Thyroid gland (tissue), 4 donors: ENCODE measurements at regions not wholly inside any gene's neighbourhood (a gene's known extent, or its start where the extent isn't known, plus 50 kb on each side); places are given as distances from the start of the nearest gene placed in this dataset.

ENCODE experiments used
- DNase-seq, 2 donors: peaks; one replicate each; pipeline ENCODE4 v3.0.0-alpha.2; 2019
- H3K27ac ChIP-seq, 3 donors: fragments of 200-600 bp; sonication (generic); 1 replicate in 2 of 3; 2 replicates in 1 of 3; pipeline ENCODE4 v1.5.1; 2016 to 2019; ENCODE audit warnings: mild to moderate bottlenecking in 1 of 3, moderate library complexity in 1 of 3
- H3K27me3 ChIP-seq: fragments of 200-600 bp; sonication (generic); one replicate; pipeline ENCODE4 v1.5.1; 2019
- H3K36me3 ChIP-seq, 2 donors: fragments of 200-600 bp; sonication (generic); one replicate each; pipeline ENCODE4 v1.5.1; 2016 to 2019
- H3K4me1 ChIP-seq, 2 donors: fragments of 200-600 bp; sonication (generic); one replicate each; pipeline ENCODE4 v1.5.1; 2017 to 2019
- H3K4me3 ChIP-seq, 3 donors: fragments of 200-600 bp; sonication (generic); replicated peaks in 1 of 3; 1 replicate in 2 of 3; 2 replicates in 1 of 3; pipeline ENCODE4 v1.5.1; 2016; ENCODE audit warnings: mild to moderate bottlenecking in 1 of 3
- H3K9me3 ChIP-seq: fragments of 200-600 bp; sonication (generic); one replicate; pipeline ENCODE4 v1.5.1; 2017
- CTCF ChIP-seq, 6 experiments: fragments of 200-600 bp in 3 of 6; fragments of 450-650 bp in 3 of 6; sonication (generic) in 3 of 6; IDR thresholded peaks; one replicate each; pipeline ENCODE4 v1.5.1; 2016 to 2019; ENCODE audit warnings: antibody characterized with exemption in 6 of 6, mild to moderate bottlenecking in 2 of 6, inconsistent platforms in 1 of 6, moderate library complexity in 1 of 6
- POLR2A ChIP-seq, 2 donors: fragments of 450-650 bp; IDR thresholded peaks; one replicate each; pipeline ENCODE4 v1.6.1; 2017; ENCODE audit warnings: antibody characterized with exemption in 2 of 2, mild to moderate bottlenecking in 2 of 2, moderate library complexity in 1 of 2
- WGBS, 2 donors: methylation state at CpG; one replicate each; pipeline ENCODE4 v1.1.5; 2017; 5-methylcytosine and 5-hydroxymethylcytosine counted together
- intact Hi-C: fragments of 100-400 bp; cut with DNase I; formaldehyde crosslinking; loops from one replicate; pipeline ENCODE4 v1.15.1; 2023

- H3K36me3 ChIP-seq, result no peaks in the 10 kb centered on the region
- no peak for TF ChIP-seq CTCF (IDR thresholded peaks at IDR 0.05)
- TF ChIP-seq POLR2A (IDR thresholded peaks at IDR 0.05), result no peak
- intact Hi-C loops, result no loop called here
- H3K27me3 ChIP-seq, result no peaks in the 10 kb centered on the region
- H3K4me3 ChIP-seq, result peak overlapping the region in 1 of 3 donors; percentile 5
- H3K27ac ChIP-seq, result no peak overlapping the region
- DNase-seq, result peak; percentile 42 to 46
- no peaks in the 10 kb centered on the region for H3K9me3 ChIP-seq
- peaks cover 6 to 13% of the 10 kb centered on the region in 2 donors for H3K4me1 ChIP-seq
- 21 to 25% methylated on average over 11 of the region's 11 CpGs for WGBS, 2 donors
These were observed 220.3 kb upstream of the IRX3 start for GRCh38 chr16:54506741-54507500.

- DNase-seq, result peak; percentile 13 to 21
- 54 to 55% methylated on average over 8 of the region's 8 CpGs for WGBS, 2 donors
- H3K36me3 ChIP-seq, result no peaks in the 10 kb centered on the region
- H3K4me1 ChIP-seq, result peaks cover 6 to 13% of the 10 kb centered on the region in 2 donors
- TF ChIP-seq POLR2A (IDR thresholded peaks at IDR 0.05) (no peak), CTCF (IDR thresholded peaks at IDR 0.05) (no peak)
- intact Hi-C loops, result no loop called here
- H3K9me3 ChIP-seq, result no peaks in the 10 kb centered on the region
- no peak overlapping the region for H3K4me3 ChIP-seq
- H3K27ac ChIP-seq, result no peak overlapping the region
- H3K27me3 ChIP-seq, result no peaks in the 10 kb centered on the region
These were observed 219.6 kb upstream of the IRX3 start for GRCh38 chr16:54506214-54506580.

- Histone ChIP-seq H3K4me1 (peaks cover 6 to 13% of the 10 kb centered on the region in 2 donors), H3K27me3 (no peaks in the 10 kb centered on the region), H3K9me3 (no peaks in the 10 kb centered on the region), H3K4me3 (no peak overlapping the region), H3K36me3 (no peaks in the 10 kb centered on the region), H3K27ac (no peak overlapping the region)
- WGBS, 2 donors, result 63 to 69% methylated on average over 10 of the region's 10 CpGs
- TF ChIP-seq POLR2A (IDR thresholded peaks at IDR 0.05), result no peak
- intact Hi-C loops, result no loop called here
- peak in 1 of 2 donors; percentile 12 for DNase-seq
These were observed 219.1 kb upstream of the IRX3 start for GRCh38 chr16:54505549-54506213.

- no peaks in the 10 kb centered on the region for H3K36me3 ChIP-seq
- no peaks in the 10 kb centered on the region for H3K9me3 ChIP-seq
- H3K27me3 ChIP-seq, result no peaks in the 10 kb centered on the region
- no peak for DNase-seq
- H3K4me1 ChIP-seq, result peaks cover 6 to 13% of the 10 kb centered on the region in 2 donors
- intact Hi-C loops, result no loop called here
- no peak overlapping the region for H3K27ac ChIP-seq
- TF ChIP-seq POLR2A (IDR thresholded peaks at IDR 0.05), result no peak
- no peak for TF ChIP-seq CTCF (IDR thresholded peaks at IDR 0.05)
- 60 to 82% methylated on average over 12 of the region's 12 CpGs for whole genome bisulfite sequencing, 2 donors
- H3K4me3 ChIP-seq, result no peak overlapping the region
These were observed 217.8 kb upstream of the IRX3 start for GRCh38 chr16:54504372-54504771.

GRCh38 chr16:54503856-54504219 is 217.3 kb upstream of the IRX3 start:
- intact Hi-C loops, result no loop called here
- H3K27ac ChIP-seq, result no peak overlapping the region
- H3K36me3 ChIP-seq, result no peaks in the 10 kb centered on the region
- H3K27me3 ChIP-seq, result no peaks in the 10 kb centered on the region
- no peaks in the 10 kb centered on the region for H3K9me3 ChIP-seq
- TF ChIP-seq CTCF (IDR thresholded peaks at IDR 0.05), result no peak
- TF ChIP-seq POLR2A (IDR thresholded peaks at IDR 0.05), result no peak
- H3K4me3 ChIP-seq, result no peak overlapping the region
- 81 to 89% methylated on average over 2 of the region's 2 CpGs for WGBS, 2 donors
- H3K4me1 ChIP-seq, result peaks cover 6 to 13% of the 10 kb centered on the region in 2 donors
- no peak for DNase-seq
